OCI-LY7 (cell line): ENCODE measurements at regions not wholly inside any gene's neighbourhood (a gene's known extent, or its start where the extent isn't known, plus 50 kb on each side); places are given as distances from the start of the nearest gene placed in this dataset.

ENCODE experiments used
- BruUV-seq: library from RNA; stranded (reverse); fragments of 400-500 nt; replicated peaks from 2 replicates; lab custom pipeline; 2021; lab: Mats Ljungman, UMichigan
- CTCF ChIA-PET: fragments of 300-600 bp; sonication (Branson Sonifier 250); formaldehyde crosslinking; loops from one replicate; lab custom pipeline; 2022; ENCODE audit warnings: antibody characterized with exemption; ENCODE audit not compliant: unreplicated experiment; lab: Charles Lee
- POLR2A ChIA-PET: fragments of 300-600 bp; sonication (Branson Sonifier 250); formaldehyde crosslinking; loops from one replicate; lab custom pipeline; 2022; ENCODE audit warnings: antibody characterized with exemption; lab: Charles Lee
- DNase-seq: peaks from one replicate; pipeline ENCODE4 v3.0.0-alpha.2; 2015; ENCODE audit warnings: low spot score
- H2AFZ ChIP-seq: fragments of 200-600 bp; sonication (generic), shearing (Covaris generic); 2 replicates; pipeline ENCODE4 v1.6.1; 2014; ENCODE audit warnings: mild to moderate bottlenecking, antibody characterized with exemption, low read length, moderate library complexity
- H3K27ac ChIP-seq: fragments of 200-600 bp; sonication (generic); 2 replicates; pipeline ENCODE4 v1.5.1; 2014; ENCODE audit warnings: mixed run types, low read depth, mild to moderate bottlenecking, moderate library complexity, low read length, inconsistent platforms; ENCODE audit not compliant: poor library complexity, severe bottlenecking
- H3K36me3 ChIP-seq: fragments of 200-600 bp; sonication (generic); 2 replicates; pipeline ENCODE4 v1.6.1; 2014; ENCODE audit warnings: mild to moderate bottlenecking, antibody characterized with exemption, low read length, moderate library complexity, mixed read lengths; ENCODE audit not compliant: insufficient read depth
- H3K4me1 ChIP-seq: fragments of 200-600 bp; sonication (generic); 2 replicates; pipeline ENCODE4 v1.5.1; 2014; ENCODE audit warnings: mild to moderate bottlenecking, low read length; ENCODE audit not compliant: insufficient read depth, poor library complexity, severe bottlenecking
- H3K4me2 ChIP-seq: fragments of 200-600 bp; sonication (generic); 2 replicates; pipeline ENCODE4 v1.6.1; 2014; ENCODE audit warnings: mild to moderate bottlenecking, low read length
- H3K4me3 ChIP-seq: fragments of 200-600 bp; sonication (generic); 2 replicates; pipeline ENCODE4 v1.5.1; 2014; ENCODE audit warnings: mild to moderate bottlenecking, low read depth, low read length; ENCODE audit not compliant: poor library complexity, severe bottlenecking
- H3K79me2 ChIP-seq: fragments of 200-600 bp; sonication (generic); 2 replicates; pipeline ENCODE4 v1.6.1; 2016; ENCODE audit warnings: low read depth, mild to moderate bottlenecking, low read length, moderate library complexity, mixed read lengths; ENCODE audit not compliant: insufficient read depth
- H3K9me2 ChIP-seq: fragments of 200-600 bp; sonication (generic); 2 replicates; pipeline ENCODE4 v1.6.1; 2016; ENCODE audit warnings: mild to moderate bottlenecking, low read length, mixed read lengths; ENCODE audit not compliant: insufficient read depth
- H3K9me3 ChIP-seq: fragments of 200-600 bp; sonication (generic); 2 replicates; pipeline ENCODE4 v1.6.1; 2014; ENCODE audit warnings: mild to moderate bottlenecking, mixed run types, low read length, mixed read lengths
- H4K20me1 ChIP-seq: fragments of 200-600 bp; sonication (generic); 2 replicates; pipeline ENCODE4 v1.6.1; 2014; ENCODE audit warnings: mild to moderate bottlenecking, antibody characterized with exemption, low read length, moderate library complexity, mixed read lengths; ENCODE audit not compliant: insufficient read depth
- CTCF ChIP-seq: fragments of 200-600 bp; sonication (generic); conservative IDR thresholded peaks from 2 replicates; pipeline ENCODE4 v1.5.1; 2014; ENCODE audit warnings: mild to moderate bottlenecking, antibody characterized with exemption, low read length, moderate library complexity, mixed read lengths
- EZH2phosphoT487 ChIP-seq: fragments of 200-600 bp; sonication (generic); IDR thresholded peaks from 2 replicates; pipeline ENCODE4 v1.6.1; 2018; ENCODE audit warnings: low read depth, borderline replicate concordance, mild to moderate bottlenecking, mixed run types, antibody characterized with exemption, low read length, moderate library complexity, mixed read lengths
- intact Hi-C: fragments of 100-400 bp; cut with micrococcal nuclease; formaldehyde crosslinking; loops from one replicate; pipeline ENCODE4 v1.10.0; 2022; ENCODE audit not compliant: unreplicated experiment

- no peaks in the 10 kb centered on the region for H3K4me1 ChIP-seq
- no peak overlapping the region for H3K27ac ChIP-seq
- ChIA-PET CTCF (no interaction called here), POLR2A (interaction anchor here (0.7 to 1.2 kb wide), 3 partner anchors 9 to 244 kb away, joined by 3 to 4 read pairs (median 3); no protein-coding TSS in a partner anchor)
- H3K4me2 ChIP-seq: no peak overlapping the region
- BruUV-seq: no TSS peak
- no peak for TF ChIP-seq CTCF
- no peak for TF ChIP-seq EZH2phosphoT487
- no peaks in the 10 kb centered on the region for H4K20me1 ChIP-seq
- no peaks in the 10 kb centered on the region for H3K36me3 ChIP-seq
- no peak overlapping the region for H2AFZ ChIP-seq
- intact Hi-C loops: no loop called here
- H3K4me3 ChIP-seq: no peak overlapping the region
- DNase-seq: no peak
- H3K79me2 ChIP-seq: no peaks in the 10 kb centered on the region
- no peaks in the 10 kb centered on the region for H3K9me2 ChIP-seq
- H3K9me3 ChIP-seq: no peaks in the 10 kb centered on the region
Measured at GRCh38 chr2:180482696-180483095, 475.6 kb upstream of the CWC22 start.

- ChIA-PET POLR2A (interaction anchor here (0.7 kb wide), 1 partner anchor 9 kb away, joined by 3 read pairs; no protein-coding TSS in a partner anchor), CTCF (no interaction called here)
- no peak overlapping the region for H3K4me3 ChIP-seq
- intact Hi-C loops: no loop called here
- no peak for DNase-seq
- H3K79me2 ChIP-seq: no peaks in the 10 kb centered on the region
- no peak overlapping the region for H3K27ac ChIP-seq
- no peak overlapping the region for H2AFZ ChIP-seq
- BruUV-seq: no TSS peak
- no peaks in the 10 kb centered on the region for H3K36me3 ChIP-seq
- TF ChIP-seq CTCF (no peak), EZH2phosphoT487 (no peak)
- no peaks in the 10 kb centered on the region for H3K4me1 ChIP-seq
- H3K9me3 ChIP-seq: no peaks in the 10 kb centered on the region
- H3K9me2 ChIP-seq: no peaks in the 10 kb centered on the region
- H3K4me2 ChIP-seq: no peak overlapping the region
- H4K20me1 ChIP-seq: no peaks in the 10 kb centered on the region
Measured at GRCh38 chr2:180481998-180482397, 474.9 kb upstream of the CWC22 start.

GRCh38 chr2:180478883-180479282 is 471.8 kb upstream of the CWC22 start:
- CTCF ChIA-PET: interaction anchor here (0.6 kb wide), 1 partner anchor 90 kb away, joined by 3 read pairs; no protein-coding TSS in a partner anchor
- no TSS peak for BruUV-seq
- DNase-seq: no peak
- Histone ChIP-seq H4K20me1 (no peaks in the 10 kb centered on the region), H3K36me3 (no peaks in the 10 kb centered on the region), H3K79me2 (no peaks in the 10 kb centered on the region), H2AFZ (no peak overlapping the region), H3K4me2 (no peak overlapping the region), H3K4me1 (no peaks in the 10 kb centered on the region), H3K9me3 (no peaks in the 10 kb centered on the region), H3K9me2 (no peaks in the 10 kb centered on the region; the same call in 1 of the 2 replicates), H3K27ac (no peak overlapping the region), H3K4me3 (no peak overlapping the region)
- intact Hi-C loops: no loop called here
- TF ChIP-seq CTCF (no peak), EZH2phosphoT487 (no peak)
- POLR2A ChIA-PET: interaction anchor here (0.7 kb wide), 1 partner anchor 317 kb away, joined by 5 read pairs; no protein-coding TSS in a partner anchor
